ENCODE measurements at regions not wholly inside any gene's neighbourhood (a gene's known extent, or its start where the extent isn't known, plus 50 kb on each side); places are given as distances from the start of the nearest gene placed in this dataset.

GRCh38 chr4:31124008-31124585 is 403.9 kb downstream of the PCDH7 start:
- Histone ChIP-seq H4K20me1 (ENCODE audit: control insufficient read depth, insufficient read depth, insufficient read length) (no peaks in the 10 kb centered on the region), H2AFZ (ENCODE audit: low read length) (no peak overlapping the region), H3K27ac (ENCODE audit: insufficient read length, low read depth, low read length) (no peak overlapping the region), H2AK5ac (ENCODE audit: insufficient read length, low read length) (no peak overlapping the region), H3K23me2 (ENCODE audit: insufficient read length, low read depth, low read length, poor library complexity, severe bottlenecking) (no peaks in the 10 kb centered on the region), H2BK120ac (ENCODE audit: low read depth, low read length, poor library complexity, severe bottlenecking) (no peak overlapping the region), H3K23ac (ENCODE audit: insufficient read length, low read depth, low read length) (no peak overlapping the region), H3K79me1 (ENCODE audit: insufficient read depth, low read depth, low read length, poor library complexity, severe bottlenecking) (no peaks in the 10 kb centered on the region), H3K4ac (ENCODE audit: low read depth, low read length) (no peak overlapping the region), H3K4me1 (ENCODE audit: insufficient read depth, low read length) (no peaks in the 10 kb centered on the region), H3K9me3 (ENCODE audit: control insufficient read depth, low read depth, low read length) (no peaks in the 10 kb centered on the region), H3K9ac (ENCODE audit: extremely low read depth, insufficient read length, low read length) (no peak overlapping the region), H4K5ac (ENCODE audit: insufficient read length, low read depth, low read length) (no peak overlapping the region), H3K4me2 (ENCODE audit: insufficient read depth, insufficient read length, low read length) (no peak overlapping the region), H2BK12ac (ENCODE audit: insufficient read length, low read depth, low read length) (no peak overlapping the region), H4K91ac (ENCODE audit: insufficient read length, low read depth, low read length) (no peak overlapping the region), H3K18ac (ENCODE audit: insufficient read length, low read depth, low read length) (no peak overlapping the region), H3K56ac (ENCODE audit: insufficient read length, low read depth, low read length) (no peak overlapping the region), H3K79me2 (ENCODE audit: insufficient read depth, low read length) (no peaks in the 10 kb centered on the region), H4K8ac (replicated peaks; ENCODE audit: insufficient read length, low read depth, low read length) (no peak overlapping the region), H2BK15ac (ENCODE audit: low read depth, low read length) (no peak overlapping the region), H3T11ph (ENCODE audit: low read length) (no peak overlapping the region), H3K14ac (ENCODE audit: insufficient read depth, low read length) (no peak overlapping the region), H2BK5ac (ENCODE audit: insufficient read length, low read length) (no peak overlapping the region), H3K27me3 (ENCODE audit: insufficient read depth, low read length) (no peaks in the 10 kb centered on the region; the same call in 1 of the 2 replicates), H2BK20ac (ENCODE audit: low read depth, low read length, poor library complexity, severe bottlenecking) (no peak overlapping the region)
- no CpG with 5 or more reads among the region's 7 CpGs for WGBS (ENCODE audit: extremely low coverage, insufficient read length, low lambda C conversion rate)
- Mint-ChIP-seq H3K4me3 (no peak overlapping the region), H3K4me1 (peaks cover 14% of the 10 kb centered on the region in 2 experiments), H3K9me3 (no peaks in the 10 kb centered on the region), H3K36me3 (ENCODE audit: insufficient read depth in 1 of 3, low read depth in 3 of 3) (no peaks in the 10 kb centered on the region), H3K27ac (no peak overlapping the region), H3K27me3 (ENCODE audit: low read depth) (no peaks in the 10 kb centered on the region)
- TF ChIP-seq, protein P1, sequence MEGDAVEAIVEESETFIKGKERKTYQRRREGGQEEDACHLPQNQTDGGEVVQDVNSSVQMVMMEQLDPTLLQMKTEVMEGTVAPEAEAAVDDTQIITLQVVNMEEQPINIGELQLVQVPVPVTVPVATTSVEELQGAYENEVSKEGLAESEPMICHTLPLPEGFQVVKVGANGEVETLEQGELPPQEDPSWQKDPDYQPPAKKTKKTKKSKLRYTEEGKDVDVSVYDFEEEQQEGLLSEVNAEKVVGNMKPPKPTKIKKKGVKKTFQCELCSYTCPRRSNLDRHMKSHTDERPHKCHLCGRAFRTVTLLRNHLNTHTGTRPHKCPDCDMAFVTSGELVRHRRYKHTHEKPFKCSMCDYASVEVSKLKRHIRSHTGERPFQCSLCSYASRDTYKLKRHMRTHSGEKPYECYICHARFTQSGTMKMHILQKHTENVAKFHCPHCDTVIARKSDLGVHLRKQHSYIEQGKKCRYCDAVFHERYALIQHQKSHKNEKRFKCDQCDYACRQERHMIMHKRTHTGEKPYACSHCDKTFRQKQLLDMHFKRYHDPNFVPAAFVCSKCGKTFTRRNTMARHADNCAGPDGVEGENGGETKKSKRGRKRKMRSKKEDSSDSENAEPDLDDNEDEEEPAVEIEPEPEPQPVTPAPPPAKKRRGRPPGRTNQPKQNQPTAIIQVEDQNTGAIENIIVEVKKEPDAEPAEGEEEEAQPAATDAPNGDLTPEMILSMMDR (conservative IDR thresholded peaks at IDR 0.05) = no peak
- no peak for DNase-seq

Data from H9 (cell line).